ENCODE measurements at regions not wholly inside any gene's neighbourhood (a gene's known extent, or its start where the extent isn't known, plus 50 kb on each side); places are given as distances from the start of the nearest gene placed in this dataset.

DNA sequence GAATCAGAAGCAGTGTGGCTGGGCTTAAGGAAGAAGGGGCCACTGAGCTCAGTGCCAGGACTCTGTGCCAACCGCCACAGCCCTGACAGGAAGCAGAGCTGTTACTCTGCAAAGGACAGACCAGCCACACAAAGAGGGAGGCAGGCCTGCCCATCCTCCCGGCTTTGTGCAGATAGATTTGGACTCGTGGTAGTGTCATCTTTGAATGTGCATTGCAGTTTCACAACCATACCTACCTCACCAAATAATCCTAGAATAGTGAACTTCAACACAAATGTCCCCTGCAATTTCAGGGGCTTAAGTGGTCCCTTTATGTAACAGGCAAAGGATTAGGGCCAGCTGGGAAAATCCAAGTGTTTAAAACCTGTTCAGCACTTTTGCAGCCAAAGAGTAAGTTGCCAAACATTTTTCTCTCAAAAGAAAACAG is 55.1 kb upstream of the CLDN10 start:
- DNase-seq (ENCODE audit: low read depth): no peak

DNA sequence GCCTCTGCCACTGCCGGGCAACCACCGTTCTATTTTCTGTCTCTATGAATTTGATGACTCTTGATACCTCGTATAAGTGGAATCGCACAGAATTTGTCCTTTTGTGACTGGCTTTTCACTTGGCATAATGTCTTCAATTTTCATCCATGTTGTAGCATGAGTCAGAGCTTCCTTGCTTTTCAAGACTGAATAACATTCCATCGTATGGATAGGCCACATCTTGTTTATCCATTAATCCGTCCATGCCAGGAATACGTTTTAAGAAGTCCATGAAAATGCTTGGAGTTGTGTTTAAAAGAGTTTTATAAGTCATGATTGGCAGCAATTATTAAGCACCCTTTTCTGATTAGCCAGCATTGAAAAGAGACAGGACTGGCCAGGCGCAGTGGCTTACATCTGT is 53.6 kb upstream of the CLDN10 start:
- DNase-seq (ENCODE audit: low read depth): no peak

GRCh38 chr13:95499811-95500712 is 52.5 kb upstream of the CLDN10 start:
- peak; percentile 27 for DNase-seq (ENCODE audit: low read depth)

DNA sequence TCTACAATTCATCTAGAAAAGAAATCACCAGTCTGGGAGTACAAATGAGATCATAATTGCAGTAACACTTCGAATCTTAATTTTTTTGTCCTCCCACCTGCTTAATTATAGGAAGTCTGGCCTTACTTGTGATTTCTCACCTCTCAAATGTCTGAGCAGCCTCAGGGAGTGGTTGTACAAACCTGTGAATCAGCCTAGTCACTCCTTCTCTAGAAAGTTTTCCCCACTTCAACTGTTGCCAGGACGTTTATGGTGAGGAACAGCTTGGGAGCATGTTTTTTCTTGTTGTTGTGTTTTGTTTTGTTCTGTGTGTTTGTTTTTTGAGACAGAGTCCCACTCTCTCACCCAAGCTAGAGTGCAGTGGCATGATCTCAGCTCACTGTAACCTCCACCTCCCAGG is 50.3 kb upstream of the CLDN10 start:
- DNase-seq (ENCODE audit: low read depth): no peak
